AG04449 (cell line): ENCODE measurements at regions not wholly inside any gene's neighbourhood (a gene's known extent, or its start where the extent isn't known, plus 50 kb on each side); places are given as distances from the start of the nearest gene placed in this dataset.

Source experiments
- CTCF ChIA-PET: fragments of 350-600 bp; formaldehyde crosslinking; extraction: SDS; loops from one replicate; lab custom pipeline; 2021; ENCODE audit warnings: antibody characterized with exemption; lab: Yijun Ruan, JAX
- POLR2A ChIA-PET: fragments of 400-600, 350-600 bp; formaldehyde crosslinking; extraction: SDS; loops from one replicate; lab custom pipeline; 2020; ENCODE audit warnings: antibody characterized with exemption, inconsistent platforms; lab: Yijun Ruan, JAX
- DNase-seq: peaks from one replicate; pipeline ENCODE4 v3.0.0-alpha.2; 2010; ENCODE audit warnings: low read depth, low spot score
- H3K4me3 ChIP-seq: 2 replicates; pipeline ENCODE4 v1.5.1; 2011; ENCODE audit warnings: low read depth, mild to moderate bottlenecking, control low read depth, low read length
- TF ChIP-seq, protein P1 (sequence below): IDR thresholded peaks from one replicate; pipeline ENCODE4 v1.5.1; 2011; ENCODE audit warnings: mild to moderate bottlenecking, moderate library complexity, low read length, control low read depth, inconsistent platforms; ENCODE audit not compliant: insufficient read depth; ENCODE audit errors: missing control alignments

DNA sequence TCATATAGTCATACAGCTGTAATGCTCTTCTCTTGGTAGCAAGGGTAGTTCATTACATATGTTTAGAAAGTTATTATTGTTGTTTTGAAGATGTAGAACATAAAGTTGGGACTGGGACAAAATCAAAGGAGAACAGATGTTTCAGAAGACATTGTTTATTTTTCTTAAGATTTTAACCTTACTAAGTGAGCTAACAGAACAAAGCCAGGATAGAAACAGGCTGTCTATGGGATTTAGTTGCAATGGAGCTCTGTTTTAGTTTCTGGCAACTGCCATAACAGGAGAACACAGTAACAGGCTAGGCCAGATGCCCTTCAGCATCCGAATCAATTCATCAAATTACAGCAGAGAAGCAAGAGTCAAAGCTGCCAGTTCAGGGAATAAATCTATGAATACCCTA is 382.4 kb downstream of the ARL4A start:
- CTCF ChIA-PET: no interaction called here
- no peak for DNase-seq

DNA sequence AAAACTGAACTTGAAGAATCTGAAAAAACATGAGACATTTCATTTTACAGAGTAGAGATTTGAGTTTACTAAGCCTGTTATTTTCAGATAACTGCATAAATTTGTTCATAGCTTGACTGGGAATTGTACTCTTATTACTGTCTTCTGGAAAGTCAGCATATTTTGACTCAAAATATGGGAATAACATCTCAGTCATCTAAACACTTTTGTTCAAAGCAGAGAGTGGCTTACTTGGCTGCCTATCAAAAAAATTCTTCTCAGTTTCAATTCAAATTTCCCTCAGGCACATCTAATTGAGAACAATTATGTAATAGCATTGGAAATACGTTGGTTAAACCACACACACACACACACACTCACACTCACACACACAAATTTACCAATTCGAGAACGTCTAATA is 384.6 kb downstream of the ARL4A start:
- ChIA-PET POLR2A (no interaction called here), CTCF (no interaction called here)
- no peak for DNase-seq
- TF ChIP-seq, protein P1, sequence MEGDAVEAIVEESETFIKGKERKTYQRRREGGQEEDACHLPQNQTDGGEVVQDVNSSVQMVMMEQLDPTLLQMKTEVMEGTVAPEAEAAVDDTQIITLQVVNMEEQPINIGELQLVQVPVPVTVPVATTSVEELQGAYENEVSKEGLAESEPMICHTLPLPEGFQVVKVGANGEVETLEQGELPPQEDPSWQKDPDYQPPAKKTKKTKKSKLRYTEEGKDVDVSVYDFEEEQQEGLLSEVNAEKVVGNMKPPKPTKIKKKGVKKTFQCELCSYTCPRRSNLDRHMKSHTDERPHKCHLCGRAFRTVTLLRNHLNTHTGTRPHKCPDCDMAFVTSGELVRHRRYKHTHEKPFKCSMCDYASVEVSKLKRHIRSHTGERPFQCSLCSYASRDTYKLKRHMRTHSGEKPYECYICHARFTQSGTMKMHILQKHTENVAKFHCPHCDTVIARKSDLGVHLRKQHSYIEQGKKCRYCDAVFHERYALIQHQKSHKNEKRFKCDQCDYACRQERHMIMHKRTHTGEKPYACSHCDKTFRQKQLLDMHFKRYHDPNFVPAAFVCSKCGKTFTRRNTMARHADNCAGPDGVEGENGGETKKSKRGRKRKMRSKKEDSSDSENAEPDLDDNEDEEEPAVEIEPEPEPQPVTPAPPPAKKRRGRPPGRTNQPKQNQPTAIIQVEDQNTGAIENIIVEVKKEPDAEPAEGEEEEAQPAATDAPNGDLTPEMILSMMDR: no peak
- no peak overlapping the region for H3K4me3 ChIP-seq

More for the DNA sequence above, 382.4 kb downstream of the ARL4A start:
- POLR2A ChIA-PET: no interaction called here
- TF ChIP-seq, protein P1: no peak
- no peak overlapping the region for H3K4me3 ChIP-seq

DNA sequence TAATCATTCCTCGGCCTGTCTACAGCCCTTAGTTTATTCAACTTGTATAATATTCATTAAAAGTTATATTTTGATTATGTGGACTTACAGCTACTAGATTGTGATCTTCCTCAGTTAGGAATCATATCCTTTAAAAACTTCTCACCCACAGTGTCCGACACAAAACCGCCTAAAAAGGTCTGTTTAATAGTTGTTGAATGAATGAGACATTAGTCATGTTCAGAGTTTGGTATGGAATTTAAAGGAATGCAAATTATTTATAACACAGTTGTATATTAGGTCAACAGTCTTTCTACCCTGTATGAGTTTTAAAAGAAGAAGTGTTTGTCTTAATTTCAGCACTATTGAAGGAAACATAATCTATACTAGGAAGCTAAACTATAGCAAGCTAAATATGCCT is 390.0 kb downstream of the ARL4A start:
- no peak for DNase-seq
- no peak overlapping the region for H3K4me3 ChIP-seq
- ChIA-PET CTCF (no interaction called here), POLR2A (no interaction called here)
- TF ChIP-seq, protein P1: no peak

DNA sequence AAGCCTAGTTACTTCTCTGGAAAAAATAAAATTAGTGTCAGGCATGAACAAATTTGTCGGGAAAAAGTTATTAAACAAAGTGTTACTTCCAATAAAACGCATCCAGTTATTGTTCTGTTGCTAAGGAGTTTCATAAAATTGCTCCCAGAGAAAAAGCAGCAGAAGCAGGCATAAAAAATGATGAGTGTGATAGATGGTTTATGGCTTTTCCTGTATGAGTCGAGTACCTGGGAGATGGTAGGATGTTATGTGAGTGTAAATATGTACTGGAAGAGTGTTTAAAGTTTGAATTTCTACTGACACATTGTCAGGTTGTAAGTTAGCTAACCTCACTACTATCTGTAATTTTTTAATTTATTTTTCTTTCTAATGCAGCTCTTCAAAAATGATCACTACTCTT is 390.7 kb downstream of the ARL4A start:
- ChIA-PET POLR2A (no interaction called here), CTCF (no interaction called here)
- no peak for DNase-seq
- no peak overlapping the region for H3K4me3 ChIP-seq
- TF ChIP-seq, protein P1: no peak

DNA sequence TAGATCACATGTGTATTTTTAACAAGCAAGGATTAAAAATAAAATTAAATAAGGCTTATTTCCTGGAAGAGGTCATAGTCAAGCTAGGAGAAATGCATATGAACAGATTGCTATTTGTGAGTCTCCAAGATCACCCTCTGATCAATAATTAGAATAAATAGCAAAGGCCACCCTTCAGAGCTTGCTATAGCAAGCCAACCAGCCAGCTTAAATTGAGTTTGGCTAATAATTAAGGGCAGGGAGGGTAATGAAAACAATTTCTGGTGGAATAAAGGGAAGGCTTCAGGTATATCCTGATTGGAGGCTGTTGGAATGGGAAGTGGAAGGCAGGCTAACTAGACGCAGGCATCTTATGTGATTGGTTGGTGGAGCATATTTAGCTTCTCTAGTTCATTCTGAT is 403.5 kb downstream of the ARL4A start:
- no peak for DNase-seq
- TF ChIP-seq, protein P1: no peak
- CTCF ChIA-PET: no interaction called here
- H3K4me3 ChIP-seq: no peak overlapping the region
- POLR2A ChIA-PET: no interaction called here

DNA sequence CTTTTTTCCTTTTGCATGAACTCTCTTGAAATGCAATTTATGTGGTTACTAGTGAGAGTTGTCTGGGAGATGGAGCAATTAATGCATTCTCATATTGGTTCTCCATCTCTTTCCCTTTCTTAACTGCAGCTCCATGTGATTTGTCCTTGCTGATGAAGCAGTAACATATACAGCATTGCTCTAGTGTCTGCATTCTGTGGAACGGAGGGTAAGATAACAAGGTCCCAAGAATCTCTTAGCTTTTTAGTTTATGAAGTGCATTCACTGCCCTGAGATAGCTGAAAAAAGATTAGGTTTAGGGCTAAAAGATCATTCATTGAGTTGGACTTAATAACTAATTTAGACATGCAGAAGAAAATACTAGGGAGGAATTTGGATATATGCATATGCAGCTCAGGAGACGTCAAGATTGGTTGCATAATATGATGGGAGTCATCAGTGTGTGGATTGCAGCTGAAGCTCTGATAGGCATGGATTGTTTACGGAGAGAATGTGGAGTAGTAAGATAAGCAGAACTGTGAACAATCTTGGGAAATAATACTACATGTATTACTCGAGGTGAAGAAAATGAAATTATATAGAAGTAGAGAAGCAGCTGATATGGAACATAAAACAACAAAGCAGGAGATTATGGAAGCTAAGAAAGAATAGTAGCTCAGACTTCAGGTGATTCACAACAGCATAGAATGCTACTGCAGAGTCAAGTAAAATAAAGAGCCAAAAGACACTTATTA is 404.7 kb downstream of the ARL4A start:
- TF ChIP-seq, protein P1: no peak
- H3K4me3 ChIP-seq: no peak overlapping the region
- CTCF ChIA-PET: no interaction called here
- POLR2A ChIA-PET: no interaction called here
- no peak for DNase-seq
